ENCODE measurements at regions not wholly inside any gene's neighbourhood (a gene's known extent, or its start where the extent isn't known, plus 50 kb on each side); places are given as distances from the start of the nearest gene placed in this dataset.

- TF ChIP-seq POLR2AphosphoS5 (IDR thresholded peaks at IDR 0.05; ENCODE audit: insufficient read depth in 1 of 2, low read depth in 1 of 2) (no peak), CTCF (IDR thresholded peaks at IDR 0.05) (no peak)
Measured at GRCh38 chr5:3833566-3833965, 237.9 kb downstream of the IRX1 start.
